PFSK-1 (cell line): ENCODE measurements at regions not wholly inside any gene's neighbourhood (a gene's known extent, or its start where the extent isn't known, plus 50 kb on each side); places are given as distances from the start of the nearest gene placed in this dataset.

ENCODE experiments used
- FOXP2 ChIP-seq: optimal IDR thresholded peaks from 2 replicates; pipeline ENCODE3; 2011; ENCODE audit warnings: borderline replicate concordance, control low read depth, inconsistent platforms; ENCODE audit not compliant: insufficient read depth; ENCODE audit errors: extremely low read length, extremely low read depth
- POLR2AphosphoS5 ChIP-seq: IDR thresholded peaks from 2 replicates; pipeline ENCODE4 v1.6.1; 2012; ENCODE audit warnings: low read depth, mild to moderate bottlenecking, control low read depth, low read length, moderate library complexity
- SIN3A ChIP-seq: IDR thresholded peaks from 2 replicates; pipeline ENCODE4 v1.6.1; 2012; ENCODE audit warnings: mild to moderate bottlenecking, low read length, moderate library complexity, borderline replicate concordance; ENCODE audit not compliant: insufficient read depth
- TAF1 ChIP-seq: IDR thresholded peaks from 2 replicates; pipeline ENCODE4 v1.6.1; 2012; ENCODE audit warnings: low read length, control low read depth, borderline replicate concordance; ENCODE audit not compliant: insufficient read depth
- TF ChIP-seq, protein P1 (sequence below), 2 experiments: IDR thresholded peaks; 2 replicates each; pipeline versions ENCODE4 v1.6.1 to v1.8.0; 2011 to 2012; ENCODE audit warnings: low read depth in 2 of 2, low read length in 2 of 2, control low read depth in 1 of 2, inconsistent platforms in 1 of 2, mild to moderate bottlenecking in 1 of 2, moderate library complexity in 1 of 2; ENCODE audit not compliant: insufficient read depth in 1 of 2

DNA sequence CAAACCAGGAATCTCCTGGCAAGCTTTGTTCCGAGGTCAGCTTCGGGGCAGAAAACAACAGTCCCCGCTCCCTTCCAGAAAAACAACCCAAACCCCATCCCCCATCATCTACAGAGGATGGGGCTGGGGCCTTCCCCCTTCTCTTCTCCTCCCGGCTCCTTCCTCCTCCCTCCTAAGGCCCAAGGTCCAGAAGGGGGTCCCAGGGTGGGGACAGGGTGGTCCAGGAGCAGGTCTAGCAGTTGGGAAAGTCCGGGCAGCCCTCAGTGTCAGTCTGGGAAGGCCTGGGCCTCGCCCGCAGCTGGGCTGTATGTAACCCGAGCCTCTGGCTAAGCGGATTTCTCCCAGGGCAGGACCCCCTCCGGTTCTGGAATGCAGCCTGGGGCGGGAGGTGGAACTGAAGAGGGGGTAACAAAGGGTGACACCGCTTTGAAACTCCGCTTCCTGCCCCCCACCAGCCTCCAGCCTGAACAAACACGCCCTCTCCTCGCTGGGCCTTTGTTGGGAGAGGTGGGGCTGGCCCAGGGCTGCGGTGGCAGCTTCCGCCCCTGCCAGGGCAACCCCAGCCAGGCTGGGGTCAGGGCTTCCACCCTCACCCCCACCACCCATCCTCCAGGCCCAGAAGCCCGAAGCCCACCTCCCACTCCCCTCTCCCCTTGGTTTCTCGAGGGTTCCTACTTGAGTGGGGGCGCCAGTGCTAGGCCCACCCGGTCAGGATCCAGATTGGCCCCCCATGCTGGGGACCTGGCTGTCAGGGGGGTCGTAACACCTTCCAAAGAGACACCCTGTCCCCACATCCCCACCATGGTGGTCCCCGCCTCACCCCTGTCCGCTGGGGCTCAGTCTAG is 63.5 kb downstream of the C9orf50 start:
- TF ChIP-seq SIN3A (no peak), POLR2AphosphoS5 (no peak)
- TF ChIP-seq, protein P1, sequence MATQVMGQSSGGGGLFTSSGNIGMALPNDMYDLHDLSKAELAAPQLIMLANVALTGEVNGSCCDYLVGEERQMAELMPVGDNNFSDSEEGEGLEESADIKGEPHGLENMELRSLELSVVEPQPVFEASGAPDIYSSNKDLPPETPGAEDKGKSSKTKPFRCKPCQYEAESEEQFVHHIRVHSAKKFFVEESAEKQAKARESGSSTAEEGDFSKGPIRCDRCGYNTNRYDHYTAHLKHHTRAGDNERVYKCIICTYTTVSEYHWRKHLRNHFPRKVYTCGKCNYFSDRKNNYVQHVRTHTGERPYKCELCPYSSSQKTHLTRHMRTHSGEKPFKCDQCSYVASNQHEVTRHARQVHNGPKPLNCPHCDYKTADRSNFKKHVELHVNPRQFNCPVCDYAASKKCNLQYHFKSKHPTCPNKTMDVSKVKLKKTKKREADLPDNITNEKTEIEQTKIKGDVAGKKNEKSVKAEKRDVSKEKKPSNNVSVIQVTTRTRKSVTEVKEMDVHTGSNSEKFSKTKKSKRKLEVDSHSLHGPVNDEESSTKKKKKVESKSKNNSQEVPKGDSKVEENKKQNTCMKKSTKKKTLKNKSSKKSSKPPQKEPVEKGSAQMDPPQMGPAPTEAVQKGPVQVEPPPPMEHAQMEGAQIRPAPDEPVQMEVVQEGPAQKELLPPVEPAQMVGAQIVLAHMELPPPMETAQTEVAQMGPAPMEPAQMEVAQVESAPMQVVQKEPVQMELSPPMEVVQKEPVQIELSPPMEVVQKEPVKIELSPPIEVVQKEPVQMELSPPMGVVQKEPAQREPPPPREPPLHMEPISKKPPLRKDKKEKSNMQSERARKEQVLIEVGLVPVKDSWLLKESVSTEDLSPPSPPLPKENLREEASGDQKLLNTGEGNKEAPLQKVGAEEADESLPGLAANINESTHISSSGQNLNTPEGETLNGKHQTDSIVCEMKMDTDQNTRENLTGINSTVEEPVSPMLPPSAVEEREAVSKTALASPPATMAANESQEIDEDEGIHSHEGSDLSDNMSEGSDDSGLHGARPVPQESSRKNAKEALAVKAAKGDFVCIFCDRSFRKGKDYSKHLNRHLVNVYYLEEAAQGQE (IDR thresholded peaks at IDR 0.05; ENCODE audit: insufficient read depth in 1 of 2, low read depth in 2 of 2, low read length in 2 of 2): no peak

DNA sequence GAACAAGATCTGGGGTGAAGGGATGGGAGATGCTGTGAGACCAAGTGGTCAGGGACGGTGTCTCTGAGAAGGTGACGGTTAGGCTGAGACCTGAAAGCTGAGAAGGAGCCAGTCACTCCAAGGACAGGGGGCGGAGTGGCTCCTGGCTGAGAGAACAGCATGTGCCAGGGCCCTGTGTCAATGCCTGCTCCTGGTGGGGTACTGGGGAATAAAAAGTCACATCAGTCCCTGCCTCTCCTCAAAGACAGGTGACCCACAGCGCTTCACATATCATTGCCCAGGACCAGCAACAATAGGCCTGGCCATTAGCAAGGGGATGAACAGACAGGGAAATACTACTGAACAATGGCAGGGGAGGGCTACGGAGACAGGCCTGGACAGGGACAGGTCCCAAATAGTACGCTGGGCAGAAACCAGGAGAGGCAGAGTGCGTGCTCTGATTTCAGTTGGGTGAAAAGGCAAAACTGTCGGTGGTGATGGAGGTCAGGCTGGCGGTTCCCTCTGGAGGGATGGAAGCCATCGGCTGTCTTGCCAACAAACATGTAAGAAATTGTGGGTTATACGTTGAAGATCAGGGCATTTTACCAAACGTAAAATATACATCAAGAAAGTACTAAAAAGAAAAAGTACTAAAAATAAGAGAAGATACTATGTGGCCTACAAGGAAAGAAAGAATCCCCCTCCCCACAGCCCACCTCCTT is 64.3 kb downstream of the C9orf50 start:
- TF ChIP-seq FOXP2: no peak
- TF ChIP-seq POLR2AphosphoS5: no peak
- TF ChIP-seq, protein P1 (IDR thresholded peaks at IDR 0.05; ENCODE audit: insufficient read depth in 1 of 2, low read depth in 2 of 2, low read length in 2 of 2): no peak
- TF ChIP-seq SIN3A: no peak
- TF ChIP-seq TAF1: no peak

DNA sequence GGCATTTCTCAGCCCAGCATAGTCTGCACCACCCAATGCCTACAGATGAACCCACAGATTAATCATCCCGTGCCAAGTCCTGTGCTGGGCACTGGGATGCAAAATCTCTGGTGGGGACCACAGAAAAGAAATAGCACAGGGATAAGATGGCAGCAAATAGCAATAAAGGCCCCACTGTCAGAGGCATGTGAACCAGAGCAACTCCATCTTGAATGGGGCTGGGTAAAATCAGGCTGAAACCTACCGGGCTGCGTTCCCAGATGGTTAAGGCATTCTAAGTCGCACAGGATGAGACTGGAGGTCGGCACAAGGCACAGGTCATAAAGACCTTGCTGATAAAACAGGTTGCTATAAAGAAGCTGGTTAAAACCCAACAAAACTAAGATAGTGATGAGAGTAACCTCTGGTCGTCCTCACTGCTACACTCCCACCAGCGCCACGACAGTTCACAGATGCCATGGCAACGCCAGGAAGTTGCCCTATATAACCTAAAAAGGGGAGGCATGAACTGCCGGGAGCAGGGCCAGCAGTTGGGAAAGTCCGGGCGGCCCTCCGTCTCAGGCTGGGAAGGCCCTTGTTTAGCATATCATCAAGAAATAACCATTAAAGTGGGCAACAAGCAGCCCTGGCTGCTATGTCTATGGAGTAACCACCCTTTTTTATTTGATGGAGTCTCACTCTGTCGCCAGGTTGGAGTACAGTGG is 65.2 kb downstream of the C9orf50 start:
- TF ChIP-seq POLR2AphosphoS5: no peak
- no peak for TF ChIP-seq FOXP2
- TF ChIP-seq SIN3A: no peak
- no peak for TF ChIP-seq TAF1
- TF ChIP-seq, protein P1 (IDR thresholded peaks at IDR 0.05; ENCODE audit: insufficient read depth in 1 of 2, low read depth in 2 of 2, low read length in 2 of 2): no peak

DNA sequence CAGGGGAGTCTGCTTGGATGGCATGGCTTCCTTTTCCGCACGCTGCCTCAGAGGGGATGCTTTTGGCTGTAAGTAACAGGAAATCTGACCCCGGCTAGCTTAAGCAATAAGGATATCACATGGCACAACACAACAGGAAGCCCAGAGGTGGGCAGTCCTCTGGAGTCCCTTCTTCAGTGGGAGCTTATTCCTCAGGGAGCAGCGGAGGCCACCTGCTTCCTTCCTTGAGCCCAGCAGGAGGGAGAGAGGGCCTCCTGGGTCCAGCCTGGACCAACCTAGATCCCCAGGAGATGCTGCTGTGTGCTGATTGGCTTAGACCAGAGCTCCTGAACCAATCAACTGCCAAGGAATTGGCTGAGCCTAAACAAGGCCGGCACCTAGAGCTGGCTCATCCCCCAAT is 66.3 kb downstream of the C9orf50 start:
- TF ChIP-seq, protein P1 (IDR thresholded peaks at IDR 0.05; ENCODE audit: insufficient read depth in 1 of 2, low read depth in 2 of 2, low read length in 2 of 2): no peak
